Nephron (organoid): ENCODE measurements at regions not wholly inside any gene's neighbourhood (a gene's known extent, or its start where the extent isn't known, plus 50 kb on each side); places are given as distances from the start of the nearest gene placed in this dataset.
A peak's percentile ranks its signal among the peaks of the same experiment; 100 is the strongest.

Experiments used
- H3K27ac Mint-ChIP-seq, 3 experiments: 2 replicates each; pipeline ENCODE4 v1.8.0; 2020; ENCODE audit warnings: mixed read lengths in 3 of 3, mild to moderate bottlenecking in 2 of 3, moderate library complexity in 1 of 3
- H3K27me3 Mint-ChIP-seq: 2 replicates; pipeline ENCODE4 v1.8.0; 2021; ENCODE audit warnings: low read depth, mild to moderate bottlenecking, moderate library complexity, mixed read lengths
- H3K36me3 Mint-ChIP-seq: 2 replicates; pipeline ENCODE4 v1.8.0; 2020; ENCODE audit warnings: low read depth, mixed read lengths
- H3K4me1 Mint-ChIP-seq: 2 replicates; pipeline ENCODE4 v1.8.0; 2020; ENCODE audit warnings: mixed read lengths
- H3K4me3 Mint-ChIP-seq, 3 experiments: 2 replicates each; pipeline ENCODE4 v1.8.0; 2020; ENCODE audit warnings: mild to moderate bottlenecking in 3 of 3, mixed read lengths in 3 of 3, moderate library complexity in 2 of 3
- H3K9me3 Mint-ChIP-seq: 2 replicates; pipeline ENCODE4 v1.8.0; 2020; ENCODE audit warnings: mixed read lengths
- TF ChIP-seq, protein P1 (sequence below), 3 experiments: fragments of 200-600 bp; sonication (generic); IDR thresholded peaks; one replicate each; pipeline ENCODE4 v1.5.0; 2021; ENCODE audit warnings: antibody characterized with exemption in 3 of 3; ENCODE audit not compliant: unreplicated experiment in 3 of 3

DNA sequence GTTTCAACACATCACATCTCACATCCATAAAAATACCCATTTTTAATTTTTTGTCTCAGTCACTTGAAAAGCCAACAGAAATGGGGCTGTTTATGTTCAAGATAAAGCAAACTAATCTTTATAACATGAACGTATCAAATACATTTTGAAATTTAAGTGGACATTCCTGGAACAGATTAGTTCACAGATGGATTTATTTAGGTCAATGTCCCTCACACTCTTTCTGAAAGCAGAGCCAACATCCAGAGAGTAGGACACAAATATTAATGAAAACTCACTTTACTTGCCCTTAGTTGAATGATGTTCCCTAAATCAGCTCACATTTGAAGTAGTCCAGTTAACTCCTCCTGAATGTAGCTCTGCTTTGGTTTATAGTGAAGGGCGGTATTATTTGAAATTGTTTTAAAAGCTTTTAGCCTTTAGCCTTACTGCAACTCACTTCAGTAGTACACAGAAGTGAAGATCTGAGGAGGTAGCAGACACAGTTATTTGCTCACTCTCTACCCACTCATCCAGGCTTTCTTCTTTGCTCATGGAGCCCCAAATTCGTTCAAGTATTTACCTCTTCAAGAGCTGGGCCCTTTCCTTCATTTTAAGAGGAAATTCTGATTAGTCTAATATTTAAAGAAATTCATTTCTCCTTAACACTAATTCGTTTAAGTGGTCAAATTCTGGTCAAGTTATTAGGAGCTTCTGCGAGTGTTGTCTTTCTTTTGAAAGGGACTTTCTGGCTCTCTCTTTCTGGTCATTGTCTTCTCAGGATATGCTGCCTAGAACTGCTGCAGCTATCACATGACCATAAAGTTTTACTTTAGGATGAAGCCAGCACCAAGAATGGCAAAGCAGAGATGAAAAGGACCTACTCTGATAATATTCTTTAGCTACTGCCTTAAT, 180.6 kb upstream of the AGR3 start:
- H3K27ac Mint-ChIP-seq: no peak overlapping the region
- no peak overlapping the region for H3K4me3 Mint-ChIP-seq
- TF ChIP-seq, protein P1, sequence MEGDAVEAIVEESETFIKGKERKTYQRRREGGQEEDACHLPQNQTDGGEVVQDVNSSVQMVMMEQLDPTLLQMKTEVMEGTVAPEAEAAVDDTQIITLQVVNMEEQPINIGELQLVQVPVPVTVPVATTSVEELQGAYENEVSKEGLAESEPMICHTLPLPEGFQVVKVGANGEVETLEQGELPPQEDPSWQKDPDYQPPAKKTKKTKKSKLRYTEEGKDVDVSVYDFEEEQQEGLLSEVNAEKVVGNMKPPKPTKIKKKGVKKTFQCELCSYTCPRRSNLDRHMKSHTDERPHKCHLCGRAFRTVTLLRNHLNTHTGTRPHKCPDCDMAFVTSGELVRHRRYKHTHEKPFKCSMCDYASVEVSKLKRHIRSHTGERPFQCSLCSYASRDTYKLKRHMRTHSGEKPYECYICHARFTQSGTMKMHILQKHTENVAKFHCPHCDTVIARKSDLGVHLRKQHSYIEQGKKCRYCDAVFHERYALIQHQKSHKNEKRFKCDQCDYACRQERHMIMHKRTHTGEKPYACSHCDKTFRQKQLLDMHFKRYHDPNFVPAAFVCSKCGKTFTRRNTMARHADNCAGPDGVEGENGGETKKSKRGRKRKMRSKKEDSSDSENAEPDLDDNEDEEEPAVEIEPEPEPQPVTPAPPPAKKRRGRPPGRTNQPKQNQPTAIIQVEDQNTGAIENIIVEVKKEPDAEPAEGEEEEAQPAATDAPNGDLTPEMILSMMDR (IDR thresholded peaks at IDR 0.05; ENCODE audit: unreplicated experiment in 3 of 3): no peak
- no peaks in the 10 kb centered on the region for H3K9me3 Mint-ChIP-seq
- H3K36me3 Mint-ChIP-seq: no peaks in the 10 kb centered on the region
- no peaks in the 10 kb centered on the region for H3K4me1 Mint-ChIP-seq
- no peaks in the 10 kb centered on the region for H3K27me3 Mint-ChIP-seq

DNA sequence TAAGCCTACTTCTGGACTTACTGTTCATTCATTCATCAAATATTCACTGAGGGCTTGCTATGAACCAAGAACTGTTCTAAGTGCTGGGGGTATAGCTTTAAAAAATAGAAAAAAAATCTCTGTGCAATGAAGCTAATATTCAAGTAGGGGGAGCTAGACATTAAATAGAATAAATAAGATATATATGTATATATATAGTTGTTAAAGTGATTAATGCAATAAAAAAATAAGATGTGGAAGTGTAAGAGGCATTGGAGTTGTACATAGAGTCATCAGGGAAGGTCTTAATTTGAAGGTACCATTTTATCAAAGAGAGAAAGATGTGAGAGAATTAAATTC, 181.2 kb upstream of the AGR3 start:
- Mint-ChIP-seq H3K27ac (no peak overlapping the region), H3K4me3 (no peak overlapping the region), H3K36me3 (no peaks in the 10 kb centered on the region), H3K4me1 (no peaks in the 10 kb centered on the region), H3K9me3 (no peaks in the 10 kb centered on the region), H3K27me3 (no peaks in the 10 kb centered on the region)
- TF ChIP-seq, protein P1 (IDR thresholded peaks at IDR 0.05; ENCODE audit: unreplicated experiment in 3 of 3): peak in 1 of 3 experiments; percentile 19

DNA sequence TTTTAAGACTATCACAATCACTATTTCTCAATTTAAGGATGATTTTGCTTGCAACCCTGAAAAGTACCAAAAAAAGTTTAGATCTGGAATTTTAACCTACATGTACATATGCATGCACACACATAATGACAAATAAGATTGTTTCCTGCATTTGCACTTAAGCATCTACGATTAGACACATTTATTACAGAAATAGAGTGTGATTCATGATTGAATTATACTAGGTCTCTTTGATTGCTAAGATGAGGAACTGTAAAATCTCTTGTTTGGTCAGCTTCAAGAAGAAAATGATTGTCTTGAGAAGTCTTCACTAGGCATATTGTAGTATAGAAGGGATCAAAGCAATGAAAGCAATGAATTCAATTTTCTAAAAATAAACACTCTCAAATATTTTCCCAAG, 185.9 kb upstream of the AGR3 start:
- H3K4me3 Mint-ChIP-seq: no peak overlapping the region
- no peaks in the 10 kb centered on the region for H3K36me3 Mint-ChIP-seq
- H3K27ac Mint-ChIP-seq: no peak overlapping the region
- no peaks in the 10 kb centered on the region for H3K9me3 Mint-ChIP-seq
- H3K27me3 Mint-ChIP-seq: no peaks in the 10 kb centered on the region
- TF ChIP-seq, protein P1 (IDR thresholded peaks at IDR 0.05; ENCODE audit: unreplicated experiment in 3 of 3): no peak
- no peaks in the 10 kb centered on the region for H3K4me1 Mint-ChIP-seq

DNA sequence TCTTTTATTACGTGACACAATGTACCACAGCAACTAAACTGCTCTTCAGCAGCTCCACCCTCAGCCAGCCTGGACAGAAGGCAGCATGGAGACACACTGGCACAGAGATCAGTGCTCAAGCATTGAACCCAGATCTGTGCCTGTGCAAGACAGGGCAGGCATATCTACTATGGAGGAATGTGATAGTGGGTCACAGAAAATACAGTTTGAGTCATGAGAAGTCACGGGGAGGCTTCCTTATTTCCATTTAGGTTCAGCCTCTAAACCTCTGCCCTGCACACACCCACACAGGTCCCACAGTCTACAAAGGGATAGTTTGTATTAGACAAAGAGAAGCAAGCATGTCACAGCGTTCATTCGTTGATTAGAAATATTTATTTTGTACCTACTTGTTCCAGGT, 187.4 kb upstream of the AGR3 start:
- H3K27me3 Mint-ChIP-seq: no peaks in the 10 kb centered on the region
- TF ChIP-seq, protein P1 (IDR thresholded peaks at IDR 0.05; ENCODE audit: unreplicated experiment in 3 of 3): no peak

DNA sequence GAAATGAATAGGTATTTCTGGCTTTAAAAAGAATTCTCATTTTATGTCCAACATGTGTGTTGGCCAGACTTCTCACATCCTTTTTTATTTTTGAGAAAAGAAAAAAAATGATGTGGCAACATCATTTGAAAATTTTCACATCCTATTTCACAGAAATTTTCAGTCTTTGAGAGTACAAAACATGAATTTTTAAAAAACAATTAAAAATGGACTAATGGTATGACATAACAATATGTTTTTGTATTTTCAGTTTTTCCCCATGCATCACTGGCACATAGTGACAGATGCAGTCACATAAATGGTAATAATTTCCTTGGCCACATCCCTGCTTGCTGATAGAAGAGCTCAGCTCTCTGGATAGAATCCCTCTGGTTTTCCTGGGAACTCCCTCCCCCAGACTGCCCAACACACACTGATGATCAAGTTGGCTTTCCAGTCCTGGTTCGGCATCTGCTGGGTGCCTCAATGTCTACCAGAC, 188.5 kb upstream of the AGR3 start:
- no peaks in the 10 kb centered on the region for H3K27me3 Mint-ChIP-seq
- H3K36me3 Mint-ChIP-seq: no peaks in the 10 kb centered on the region
- no peak overlapping the region for H3K4me3 Mint-ChIP-seq
- H3K4me1 Mint-ChIP-seq: no peaks in the 10 kb centered on the region
- TF ChIP-seq, protein P1 (IDR thresholded peaks at IDR 0.05; ENCODE audit: unreplicated experiment in 3 of 3): no peak
- H3K9me3 Mint-ChIP-seq: no peaks in the 10 kb centered on the region
- no peak overlapping the region for H3K27ac Mint-ChIP-seq

More for the DNA sequence above, 187.4 kb upstream of the AGR3 start:
- Mint-ChIP-seq H3K27ac (no peak overlapping the region), H3K4me3 (no peak overlapping the region), H3K9me3 (no peaks in the 10 kb centered on the region), H3K36me3 (no peaks in the 10 kb centered on the region), H3K4me1 (no peaks in the 10 kb centered on the region)

DNA sequence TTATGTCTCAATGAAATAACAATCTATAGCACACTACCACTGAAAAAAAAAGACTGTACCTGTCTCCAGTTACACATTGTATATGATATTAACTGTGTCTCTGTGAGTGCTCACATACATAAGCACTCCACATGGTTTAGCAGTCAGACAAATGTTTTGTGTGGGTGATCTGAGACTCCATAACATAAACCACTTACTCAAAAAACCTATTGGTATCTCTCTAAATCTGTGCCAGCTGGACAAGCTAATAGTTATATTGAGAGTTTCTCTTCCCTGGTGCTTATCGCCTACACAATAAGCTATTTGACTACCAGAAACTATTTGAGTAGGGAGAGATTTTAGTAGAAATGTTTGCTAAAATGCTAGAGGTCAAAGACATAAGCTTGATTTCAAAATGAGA, 190.1 kb upstream of the AGR3 start:
- TF ChIP-seq, protein P1 (IDR thresholded peaks at IDR 0.05; ENCODE audit: unreplicated experiment in 3 of 3): no peak
- Mint-ChIP-seq H3K4me3 (no peak overlapping the region), H3K9me3 (no peaks in the 10 kb centered on the region), H3K27ac (no peak overlapping the region), H3K36me3 (no peaks in the 10 kb centered on the region), H3K4me1 (no peaks in the 10 kb centered on the region), H3K27me3 (no peaks in the 10 kb centered on the region)
